ENCODE measurements at regions not wholly inside any gene's neighbourhood (a gene's known extent, or its start where the extent isn't known, plus 50 kb on each side); places are given as distances from the start of the nearest gene placed in this dataset.
"Not testable (repeated sequence)": the region's sequence is repeated elsewhere in the genome, so short reads cannot be mapped to it uniquely, and the experiment has no call there.

GRCh38 chr4:24372881-24373280 is 211.5 kb downstream of the DHX15 start:
- H3K4me3 ChIP-seq (ENCODE audit: low read length): no peak overlapping the region
- DNase-seq (ENCODE audit: low read depth, low spot score): no peak

GRCh38 chr4:24372341-24372740 is 212.0 kb downstream of the DHX15 start:
- H3K4me3 ChIP-seq (ENCODE audit: low read length): no peak overlapping the region
- no peak for DNase-seq (ENCODE audit: low read depth, low spot score)

- no peak for DNase-seq (ENCODE audit: low read depth, low spot score)
- no peak overlapping the region for H3K4me3 ChIP-seq (ENCODE audit: low read length)
These were observed 213.9 kb downstream of the DHX15 start for GRCh38 chr4:24370421-24370820.

- DNase-seq (ENCODE audit: low read depth, low spot score): no peak
- no peak overlapping the region for H3K4me3 ChIP-seq (ENCODE audit: low read length)
These were observed 214.8 kb downstream of the DHX15 start for GRCh38 chr4:24369507-24370029.

GRCh38 chr4:24368801-24369200 is 215.6 kb downstream of the DHX15 start:
- DNase-seq (ENCODE audit: low read depth, low spot score): no peak
- H3K4me3 ChIP-seq (ENCODE audit: low read length): no peak overlapping the region

GRCh38 chr4:24364852-24365251 is 219.5 kb downstream of the DHX15 start:
- H3K4me3 ChIP-seq (ENCODE audit: low read length): no peak overlapping the region
- DNase-seq (ENCODE audit: low read depth, low spot score): no peak

- DNase-seq (ENCODE audit: low read depth, low spot score): no peak
- H3K4me3 ChIP-seq (ENCODE audit: low read length): no peak overlapping the region
These were observed 220.1 kb downstream of the DHX15 start for GRCh38 chr4:24364249-24364648.

- no peak overlapping the region for H3K4me3 ChIP-seq (ENCODE audit: low read length)
- no peak for DNase-seq (ENCODE audit: low read depth, low spot score)
These were observed 220.6 kb downstream of the DHX15 start for GRCh38 chr4:24363751-24364150.

- no peak overlapping the region for H3K4me3 ChIP-seq (ENCODE audit: low read length)
- no peak for DNase-seq (ENCODE audit: low read depth, low spot score)
These were observed 232.2 kb downstream of the DHX15 start for GRCh38 chr4:24352112-24352511.

GRCh38 chr4:24349168-24349996 is 235.0 kb downstream of the DHX15 start:
- not testable (repeated sequence) for DNase-seq (ENCODE audit: low read depth, low spot score); H3K4me3 ChIP-seq (ENCODE audit: low read length)

- no peak overlapping the region for H3K4me3 ChIP-seq (ENCODE audit: low read length)
- no peak for DNase-seq (ENCODE audit: low read depth, low spot score)
These were observed 245.1 kb downstream of the DHX15 start for GRCh38 chr4:24339260-24339659.

GRCh38 chr4:24337451-24338190 is 246.7 kb downstream of the DHX15 start:
- DNase-seq (ENCODE audit: low read depth, low spot score): no peak

GRCh38 chr4:24335616-24336015 is 248.7 kb downstream of the DHX15 start:
- DNase-seq (ENCODE audit: low read depth, low spot score): no peak

More at GRCh38 chr4:24337451-24338190, 246.7 kb downstream of the DHX15 start:
- H3K4me3 ChIP-seq (ENCODE audit: low read length): no peak overlapping the region

GRCh38 chr4:24334906-24335305 is 249.4 kb downstream of the DHX15 start:
- DNase-seq (ENCODE audit: low read depth, low spot score): no peak
- no peak overlapping the region for H3K4me3 ChIP-seq (ENCODE audit: low read length)

More at GRCh38 chr4:24335616-24336015, 248.7 kb downstream of the DHX15 start:
- no peak overlapping the region for H3K4me3 ChIP-seq (ENCODE audit: low read length)

- no peak for DNase-seq (ENCODE audit: low read depth, low spot score)
- no peak overlapping the region for H3K4me3 ChIP-seq (ENCODE audit: low read length)
These were observed 253.8 kb downstream of the DHX15 start for GRCh38 chr4:24330573-24330972.

GRCh38 chr4:24330172-24330571 is 254.2 kb downstream of the DHX15 start:
- H3K4me3 ChIP-seq (ENCODE audit: low read length): no peak overlapping the region
- no peak for DNase-seq (ENCODE audit: low read depth, low spot score)

- DNase-seq (ENCODE audit: low read depth, low spot score): no peak
- no peak overlapping the region for H3K4me3 ChIP-seq (ENCODE audit: low read length)
These were observed 255.6 kb downstream of the DHX15 start for GRCh38 chr4:24328711-24329110.

GRCh38 chr4:24328310-24328709 is 256.0 kb downstream of the DHX15 start:
- H3K4me3 ChIP-seq (ENCODE audit: low read length): no peak overlapping the region
- DNase-seq (ENCODE audit: low read depth, low spot score): no peak

GRCh38 chr4:24322995-24323394 is 261.4 kb downstream of the DHX15 start:
- no peak for DNase-seq (ENCODE audit: low read depth, low spot score)
- no peak overlapping the region for H3K4me3 ChIP-seq (ENCODE audit: low read length)

GRCh38 chr4:24322511-24322910 is 261.8 kb downstream of the DHX15 start:
- no peak for DNase-seq (ENCODE audit: low read depth, low spot score)
- no peak overlapping the region for H3K4me3 ChIP-seq (ENCODE audit: low read length)
